Mesothelial cell of epicardium (in vitro differentiated cells): ENCODE measurements at regions not wholly inside any gene's neighbourhood (a gene's known extent, or its start where the extent isn't known, plus 50 kb on each side); places are given as distances from the start of the nearest gene placed in this dataset.
"Not testable (repeated sequence)": the region's sequence is repeated elsewhere in the genome, so short reads cannot be mapped to it uniquely, and the experiment has no call there.

Experiments used
- DNase-seq, 2 experiments: peaks; one replicate each; pipeline ENCODE4 v3.0.0; 2021; ENCODE audit warnings: low spot score in 2 of 2; ENCODE audit not compliant: unreplicated experiment in 2 of 2
- H3K27ac Mint-ChIP-seq: 2 replicates; pipeline ENCODE4 v1.8.0; 2021; ENCODE audit warnings: mixed read lengths
- H3K27me3 Mint-ChIP-seq: 2 replicates; pipeline ENCODE4 v1.8.0; 2021; ENCODE audit warnings: low read depth, mixed read lengths
- H3K36me3 Mint-ChIP-seq: 2 replicates; pipeline ENCODE4 v1.8.0; 2021; ENCODE audit warnings: mixed read lengths
- H3K4me1 Mint-ChIP-seq: 2 replicates; pipeline ENCODE4 v1.8.0; 2021; ENCODE audit warnings: mixed read lengths
- H3K4me3 Mint-ChIP-seq: 2 replicates; pipeline ENCODE4 v1.8.0; 2021; ENCODE audit warnings: mild to moderate bottlenecking, moderate library complexity, mixed read lengths
- H3K9me3 Mint-ChIP-seq: 2 replicates; pipeline ENCODE4 v1.8.0; 2021; ENCODE audit warnings: mixed read lengths
- CTCF ChIP-seq: fragments of 200-600 bp; sonication (generic); IDR thresholded peaks from one replicate; pipeline ENCODE4 v1.5.0; 2021; ENCODE audit warnings: antibody characterized with exemption; ENCODE audit not compliant: unreplicated experiment

GRCh38 chrX:55907968-55908607, 190.5 kb downstream of the RRAGB start:
- peaks cover 11% of the 10 kb centered on the region for H3K4me1 Mint-ChIP-seq
- no peaks in the 10 kb centered on the region for H3K36me3 Mint-ChIP-seq
- H3K9me3 Mint-ChIP-seq = peaks cover 31% of the 10 kb centered on the region
- H3K27ac Mint-ChIP-seq = peak overlapping the region; percentile 93
- TF ChIP-seq CTCF = peak; percentile 50
- H3K4me3 Mint-ChIP-seq = peak overlapping the region; percentile 88
- H3K27me3 Mint-ChIP-seq = no peaks in the 10 kb centered on the region
- peak; percentile 30 to 67 for DNase-seq

- Mint-ChIP-seq H3K27me3 (no peaks in the 10 kb centered on the region), H3K9me3 (peaks cover 29% of the 10 kb centered on the region), H3K36me3 (no peaks in the 10 kb centered on the region), H3K27ac (peak overlapping the region; percentile 93), H3K4me3 (peak overlapping the region; percentile 88), H3K4me1 (peaks cover 11% of the 10 kb centered on the region)
- DNase-seq = no peak
- TF ChIP-seq CTCF = no peak
Measured at GRCh38 chrX:55908661-55909212, 191.2 kb downstream of the RRAGB start.

- no peak for DNase-seq
- Mint-ChIP-seq H3K4me3 (no peak overlapping the region), H3K27me3 (no peaks in the 10 kb centered on the region), H3K9me3 (peaks cover 57% of the 10 kb centered on the region), H3K4me1 (no peaks in the 10 kb centered on the region), H3K27ac (no peak overlapping the region), H3K36me3 (peaks cover 32% of the 10 kb centered on the region)
- TF ChIP-seq CTCF = no peak
Measured at GRCh38 chrX:55919367-55920221, 202.0 kb downstream of the RRAGB start.

- no peaks in the 10 kb centered on the region for H3K27me3 Mint-ChIP-seq
- peaks cover 24% of the 10 kb centered on the region for H3K36me3 Mint-ChIP-seq
- no peak for TF ChIP-seq CTCF
- H3K9me3 Mint-ChIP-seq = peaks cover 72% of the 10 kb centered on the region
- no peak for DNase-seq
- H3K4me3 Mint-ChIP-seq = no peak overlapping the region
- no peak overlapping the region for H3K27ac Mint-ChIP-seq
- H3K4me1 Mint-ChIP-seq = no peaks in the 10 kb centered on the region
Measured at GRCh38 chrX:55924574-55924973, 207.0 kb downstream of the RRAGB start.

- not testable (repeated sequence) for H3K27ac Mint-ChIP-seq, H3K27me3 Mint-ChIP-seq, DNase-seq, H3K4me3 Mint-ChIP-seq, H3K4me1 Mint-ChIP-seq
- peaks cover 19% of the 10 kb centered on the region for H3K36me3 Mint-ChIP-seq
- peaks cover 76% of the 10 kb centered on the region for H3K9me3 Mint-ChIP-seq
Measured at GRCh38 chrX:55928529-55928928, 211.0 kb downstream of the RRAGB start.
